ENCODE measurements at regions not wholly inside any gene's neighbourhood (a gene's known extent, or its start where the extent isn't known, plus 50 kb on each side); places are given as distances from the start of the nearest gene placed in this dataset.

GRCh38 chr22:49551897-49552614, 275.6 kb downstream of the BRD1 start:
- Histone ChIP-seq H3K9me3 (ENCODE audit: control insufficient read depth, insufficient read depth, low read depth, low read length) (no peaks in the 10 kb centered on the region), H3K4me1 (ENCODE audit: control insufficient read depth, insufficient read depth, low read length) (no peaks in the 10 kb centered on the region), H3K4me3 (ENCODE audit: low read depth, low read length) (no peak overlapping the region), H3K36me3 (ENCODE audit: control insufficient read depth in 2 of 2, insufficient read depth in 1 of 2, low read length in 2 of 2) (no peaks in the 10 kb centered on the region), H3K27ac (ENCODE audit: extremely low read depth, low read depth, low read length) (no peak overlapping the region)
- peak; percentile 41 for TF ChIP-seq ZIC2 (tag by site-specific recombination; IDR thresholded peaks at IDR 0.05)
- no peak for TF ChIP-seq ZNF202 (tag by site-specific recombination; IDR thresholded peaks at IDR 0.05; ENCODE audit: borderline replicate concordance)
- ChIA-PET CTCF (no interaction called here), POLR2A (no interaction called here)

GRCh38 chr22:49551446-49551845, 276.2 kb downstream of the BRD1 start:
- H3K9me3 ChIP-seq (ENCODE audit: control insufficient read depth, insufficient read depth, low read depth, low read length): no peaks in the 10 kb centered on the region
- no peaks in the 10 kb centered on the region for H3K36me3 ChIP-seq (ENCODE audit: control insufficient read depth in 2 of 2, insufficient read depth in 1 of 2, low read length in 2 of 2)
- ChIA-PET POLR2A (no interaction called here), CTCF (interaction anchor here (0.7 kb wide), 1 partner anchor 18 kb away, joined by 3 read pairs; no protein-coding TSS in a partner anchor)
- no peak overlapping the region for H3K27ac ChIP-seq (ENCODE audit: extremely low read depth, low read depth, low read length)
- H3K4me1 ChIP-seq (ENCODE audit: control insufficient read depth, insufficient read depth, low read length): no peaks in the 10 kb centered on the region
- H3K4me3 ChIP-seq (ENCODE audit: low read depth, low read length): no peak overlapping the region
- TF ChIP-seq, protein P1, sequence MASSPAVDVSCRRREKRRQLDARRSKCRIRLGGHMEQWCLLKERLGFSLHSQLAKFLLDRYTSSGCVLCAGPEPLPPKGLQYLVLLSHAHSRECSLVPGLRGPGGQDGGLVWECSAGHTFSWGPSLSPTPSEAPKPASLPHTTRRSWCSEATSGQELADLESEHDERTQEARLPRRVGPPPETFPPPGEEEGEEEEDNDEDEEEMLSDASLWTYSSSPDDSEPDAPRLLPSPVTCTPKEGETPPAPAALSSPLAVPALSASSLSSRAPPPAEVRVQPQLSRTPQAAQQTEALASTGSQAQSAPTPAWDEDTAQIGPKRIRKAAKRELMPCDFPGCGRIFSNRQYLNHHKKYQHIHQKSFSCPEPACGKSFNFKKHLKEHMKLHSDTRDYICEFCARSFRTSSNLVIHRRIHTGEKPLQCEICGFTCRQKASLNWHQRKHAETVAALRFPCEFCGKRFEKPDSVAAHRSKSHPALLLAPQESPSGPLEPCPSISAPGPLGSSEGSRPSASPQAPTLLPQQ (tag by site-specific recombination; IDR thresholded peaks at IDR 0.05): no peak
- no peak for TF ChIP-seq KLF17 (tag by site-specific recombination; IDR thresholded peaks at IDR 0.05)
- TF ChIP-seq ZNF600 (tag by site-specific recombination; IDR thresholded peaks at IDR 0.05): no peak
- no peak for TF ChIP-seq ZNF404 (tag by site-specific recombination; IDR thresholded peaks at IDR 0.05)
- TF ChIP-seq ZBTB11 (tag by site-specific recombination; conservative IDR thresholded peaks at IDR 0.05; ENCODE audit: low read depth): no peak
- TF ChIP-seq, protein P2, sequence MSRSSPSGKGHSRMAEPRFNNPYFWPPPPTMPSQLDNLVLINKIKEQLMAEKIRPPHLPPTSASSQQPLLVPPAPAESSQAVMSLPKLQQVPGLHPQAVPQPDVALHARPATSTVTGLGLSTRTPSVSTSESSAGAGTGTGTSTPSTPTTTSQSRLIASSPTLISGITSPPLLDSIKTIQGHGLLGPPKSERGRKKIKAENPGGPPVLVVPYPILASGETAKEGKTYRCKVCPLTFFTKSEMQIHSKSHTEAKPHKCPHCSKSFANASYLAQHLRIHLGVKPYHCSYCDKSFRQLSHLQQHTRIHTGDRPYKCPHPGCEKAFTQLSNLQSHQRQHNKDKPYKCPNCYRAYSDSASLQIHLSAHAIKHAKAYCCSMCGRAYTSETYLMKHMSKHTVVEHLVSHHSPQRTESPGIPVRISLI (tag by site-specific recombination; IDR thresholded peaks at IDR 0.05): no peak
- TF ChIP-seq ZNF548 (tag by site-specific recombination; IDR thresholded peaks at IDR 0.05): no peak
- no peak for TF ChIP-seq ZNF544 (tag by site-specific recombination; IDR thresholded peaks at IDR 0.05)
- TF ChIP-seq ZNF629 (tag by site-specific recombination; IDR thresholded peaks at IDR 0.05): no peak
- no peak for TF ChIP-seq ZNF488 (tag by site-specific recombination; IDR thresholded peaks at IDR 0.05)
- no peak for TF ChIP-seq KLF8 (tag by site-specific recombination; IDR thresholded peaks at IDR 0.05)
- no peak for TF ChIP-seq ZBTB48 (tag by site-specific recombination; IDR thresholded peaks at IDR 0.05)
- no peak for TF ChIP-seq ZEB2 (tag by site-specific recombination; IDR thresholded peaks at IDR 0.05)
- TF ChIP-seq, protein P3, sequence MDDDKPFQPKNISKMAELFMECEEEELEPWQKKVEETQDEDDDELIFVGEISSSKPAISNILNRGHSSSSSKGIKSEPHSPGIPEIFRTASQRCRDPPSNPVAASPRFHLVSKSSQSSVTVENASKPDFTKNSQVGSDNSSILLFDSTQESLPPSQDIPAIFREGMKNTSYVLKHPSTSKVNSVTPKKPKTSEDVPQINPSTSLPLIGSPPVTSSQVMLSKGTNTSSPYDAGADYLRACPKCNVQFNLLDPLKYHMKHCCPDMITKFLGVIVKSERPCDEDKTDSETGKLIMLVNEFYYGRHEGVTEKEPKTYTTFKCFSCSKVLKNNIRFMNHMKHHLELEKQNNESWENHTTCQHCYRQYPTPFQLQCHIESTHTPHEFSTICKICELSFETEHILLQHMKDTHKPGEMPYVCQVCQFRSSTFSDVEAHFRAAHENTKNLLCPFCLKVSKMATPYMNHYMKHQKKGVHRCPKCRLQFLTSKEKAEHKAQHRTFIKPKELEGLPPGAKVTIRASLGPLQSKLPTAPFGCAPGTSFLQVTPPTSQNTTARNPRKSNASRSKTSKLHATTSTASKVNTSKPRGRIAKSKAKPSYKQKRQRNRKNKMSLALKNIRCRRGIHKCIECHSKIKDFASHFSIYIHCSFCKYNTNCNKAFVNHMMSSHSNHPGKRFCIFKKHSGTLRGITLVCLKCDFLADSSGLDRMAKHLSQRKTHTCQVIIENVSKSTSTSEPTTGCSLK (tag by site-specific recombination; IDR thresholded peaks at IDR 0.05): no peak
- TF ChIP-seq, protein P4, sequence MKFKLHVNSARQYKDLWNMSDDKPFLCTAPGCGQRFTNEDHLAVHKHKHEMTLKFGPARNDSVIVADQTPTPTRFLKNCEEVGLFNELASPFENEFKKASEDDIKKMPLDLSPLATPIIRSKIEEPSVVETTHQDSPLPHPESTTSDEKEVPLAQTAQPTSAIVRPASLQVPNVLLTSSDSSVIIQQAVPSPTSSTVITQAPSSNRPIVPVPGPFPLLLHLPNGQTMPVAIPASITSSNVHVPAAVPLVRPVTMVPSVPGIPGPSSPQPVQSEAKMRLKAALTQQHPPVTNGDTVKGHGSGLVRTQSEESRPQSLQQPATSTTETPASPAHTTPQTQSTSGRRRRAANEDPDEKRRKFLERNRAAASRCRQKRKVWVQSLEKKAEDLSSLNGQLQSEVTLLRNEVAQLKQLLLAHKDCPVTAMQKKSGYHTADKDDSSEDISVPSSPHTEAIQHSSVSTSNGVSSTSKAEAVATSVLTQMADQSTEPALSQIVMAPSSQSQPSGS (tag by site-specific recombination; IDR thresholded peaks at IDR 0.05; ENCODE audit: low read depth): no peak
